Activated CD4-positive, alpha-beta T cell treated with anti-CD3 and anti-CD28 coated beads for 36 hours (primary cell): ENCODE measurements at regions not wholly inside any gene's neighbourhood (a gene's known extent, or its start where the extent isn't known, plus 50 kb on each side); places are given as distances from the start of the nearest gene placed in this dataset.

Experiments
- ATAC-seq: fragments of 200-7000 bp; cut with Tn5 transposase; one replicate; pipeline ENCODE4 v1.10.0; 2021; ENCODE audit warnings: mild to moderate bottlenecking, moderate library complexity
- CTCF ChIA-PET: fragments of 350-600 bp; sonication (Branson Sonifier 250); formaldehyde crosslinking; loops from one replicate; lab custom pipeline; 2021; ENCODE audit warnings: antibody characterized with exemption; lab: Charles Lee
- POLR2A ChIA-PET: fragments of 350-600 bp; sonication (Branson Sonifier 250); formaldehyde crosslinking; loops from one replicate; lab custom pipeline; 2021; ENCODE audit warnings: antibody characterized with exemption, inconsistent platforms; lab: Charles Lee
- DNase-seq: peaks from one replicate; pipeline ENCODE4 v3.0.0-alpha.2; 2020
- H3K27ac Mint-ChIP-seq: one replicate; pipeline ENCODE4 v1.8.0; 2021; ENCODE audit warnings: mixed read lengths
- H3K27me3 Mint-ChIP-seq: one replicate; pipeline ENCODE4 v1.8.0; 2021; ENCODE audit warnings: mixed read lengths
- H3K36me3 Mint-ChIP-seq: one replicate; pipeline ENCODE4 v1.8.0; 2021; ENCODE audit warnings: low read depth, mixed read lengths
- H3K4me1 Mint-ChIP-seq: one replicate; pipeline ENCODE4 v1.8.0; 2021; ENCODE audit warnings: mixed read lengths
- H3K4me3 Mint-ChIP-seq: one replicate; pipeline ENCODE4 v1.8.0; 2021; ENCODE audit warnings: mild to moderate bottlenecking, moderate library complexity, mixed read lengths
- H3K9me3 Mint-ChIP-seq: one replicate; pipeline ENCODE4 v1.8.0; 2021; ENCODE audit warnings: low read depth, mixed read lengths
- intact Hi-C, 2 experiments: fragments of 100-400 bp; cut with DNase I in 1 of 2; cut with micrococcal nuclease in 1 of 2; formaldehyde crosslinking; loops; one replicate each; pipeline versions ENCODE4 v1.14.2 to v1.15.1; 2022 to 2024; cut with DNase I, micrococcal nuclease

DNA sequence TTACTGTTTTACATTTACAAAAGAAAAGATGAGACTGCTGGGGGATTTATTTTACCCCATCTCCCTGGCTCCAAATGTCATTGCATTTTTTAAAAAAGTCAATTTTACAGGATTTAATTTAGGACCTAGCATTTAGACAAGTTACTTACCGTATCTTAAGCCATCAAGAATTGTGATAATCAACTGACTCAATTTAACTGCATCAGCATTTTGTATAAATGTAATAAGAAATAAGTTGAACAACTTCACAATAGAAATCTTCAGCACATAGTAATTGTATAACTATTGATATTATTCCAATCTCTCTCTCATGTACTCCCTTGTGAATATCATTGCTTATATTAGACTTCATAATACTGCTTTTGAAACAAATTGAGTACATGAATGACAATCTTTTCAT lies 907.5 kb upstream of the SLC10A2 start:
- Mint-ChIP-seq H3K4me3 (no peak overlapping the region), H3K36me3 (no peaks in the 10 kb centered on the region), H3K4me1 (no peaks in the 10 kb centered on the region), H3K27me3 (no peaks in the 10 kb centered on the region), H3K9me3 (peaks cover 11% of the 10 kb centered on the region), H3K27ac (no peak overlapping the region)
- DNase-seq (no peak), ATAC-seq (no peak)
- CTCF ChIA-PET: no interaction called here
- intact Hi-C loops: no loop called here
- POLR2A ChIA-PET: no interaction called here

DNA sequence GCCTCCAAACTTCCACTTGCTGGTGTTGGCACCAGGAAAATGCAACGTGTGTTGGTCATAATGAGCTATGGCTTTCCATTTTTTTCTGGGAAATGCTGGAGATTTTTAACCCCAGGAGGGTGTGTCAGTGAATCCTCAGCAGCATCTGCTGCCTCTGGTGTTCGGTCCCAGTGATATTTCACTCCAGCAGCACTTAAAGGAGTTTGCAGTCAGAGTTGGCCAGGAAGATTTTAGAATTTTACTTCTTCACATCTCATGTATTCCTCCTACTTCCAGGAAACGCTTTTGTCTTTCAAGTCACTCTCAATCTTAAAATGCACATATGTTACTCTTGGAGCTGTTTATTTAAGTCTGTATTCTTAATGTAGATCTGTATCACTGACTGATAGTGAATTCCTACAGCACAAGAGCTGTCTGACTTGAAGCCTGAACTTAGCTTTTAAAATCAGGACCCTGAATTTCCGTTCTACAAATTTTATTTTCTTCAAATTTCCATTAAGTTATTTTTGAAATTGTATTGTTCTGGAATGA lies 903.4 kb upstream of the SLC10A2 start:
- intact Hi-C loops: no loop called here
- Mint-ChIP-seq H3K9me3 (peaks cover 5% of the 10 kb centered on the region), H3K27me3 (no peaks in the 10 kb centered on the region), H3K36me3 (no peaks in the 10 kb centered on the region), H3K27ac (no peak overlapping the region), H3K4me3 (no peak overlapping the region), H3K4me1 (no peaks in the 10 kb centered on the region)
- CTCF ChIA-PET: interaction anchor here (0.7 kb wide), 2 partner anchors 30 to 74 kb away, joined by 3 read pairs; no protein-coding TSS in a partner anchor
- POLR2A ChIA-PET: no interaction called here
- no peak for DNase-seq
- no peak for ATAC-seq

DNA sequence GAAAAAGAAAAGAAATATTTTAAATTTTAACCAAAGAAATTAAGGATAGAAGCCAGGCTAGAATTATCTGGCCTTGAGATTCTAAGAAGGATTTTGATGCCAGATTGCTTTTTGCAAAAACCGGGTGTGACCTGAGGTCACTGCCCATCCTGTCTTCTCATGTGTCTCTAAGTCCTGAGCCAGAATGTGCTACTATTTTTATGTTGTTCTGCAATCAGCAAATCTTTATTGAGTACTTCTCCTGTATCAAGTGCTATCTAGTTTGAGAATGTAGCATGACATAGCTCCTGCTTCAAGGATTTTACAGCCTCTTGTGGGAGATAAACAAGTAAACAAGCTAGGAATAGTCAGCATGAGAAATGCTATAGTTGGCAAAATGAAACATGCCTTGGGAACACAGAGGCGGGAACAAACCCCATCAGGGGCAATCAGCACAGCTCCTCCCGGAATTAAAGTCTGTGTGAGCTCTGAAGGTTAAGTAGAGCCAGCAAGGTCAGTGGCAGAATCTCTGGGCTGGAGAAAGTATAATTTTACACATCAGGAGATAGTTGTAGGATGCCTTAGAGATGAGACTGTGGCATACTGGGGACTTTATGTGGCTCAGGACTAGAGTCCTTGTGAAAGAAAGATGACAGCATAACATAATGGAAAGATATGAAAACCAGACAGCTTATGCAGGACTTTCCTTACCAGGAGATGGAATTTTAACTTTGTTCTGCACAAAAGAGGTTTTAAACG lies 899.5 kb upstream of the SLC10A2 start:
- H3K27me3 Mint-ChIP-seq: no peaks in the 10 kb centered on the region
- no peak overlapping the region for H3K4me3 Mint-ChIP-seq
- POLR2A ChIA-PET: no interaction called here
- DNase-seq (no peak), ATAC-seq (no peak)
- peaks cover 10% of the 10 kb centered on the region for H3K9me3 Mint-ChIP-seq
- H3K36me3 Mint-ChIP-seq: no peaks in the 10 kb centered on the region
- CTCF ChIA-PET: no interaction called here
- no peaks in the 10 kb centered on the region for H3K4me1 Mint-ChIP-seq
- intact Hi-C loops: no loop called here
- H3K27ac Mint-ChIP-seq: no peak overlapping the region

DNA sequence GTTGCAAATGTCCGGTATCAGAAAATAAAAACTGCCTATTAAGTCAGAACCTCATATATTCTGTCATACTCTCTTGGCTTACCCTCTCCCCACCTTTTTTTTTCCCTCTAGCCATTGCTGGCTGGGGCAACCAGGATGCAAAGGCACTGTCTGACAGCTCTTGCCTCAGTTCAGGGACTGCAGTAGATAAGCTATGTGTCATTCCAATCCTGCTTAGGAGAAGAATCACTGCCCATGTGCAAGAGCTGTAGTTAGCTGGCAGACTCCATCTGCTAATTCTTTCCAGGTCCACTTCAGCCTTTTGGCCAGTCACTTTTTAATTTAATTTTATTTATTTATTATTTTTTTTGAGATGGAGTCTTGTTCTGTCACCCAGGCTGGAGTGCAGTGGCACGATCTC lies 895.6 kb upstream of the SLC10A2 start:
- CTCF ChIA-PET: no interaction called here
- no peaks in the 10 kb centered on the region for H3K36me3 Mint-ChIP-seq
- POLR2A ChIA-PET: no interaction called here
- no peak overlapping the region for H3K4me3 Mint-ChIP-seq
- ATAC-seq (no peak), DNase-seq (no peak)
- intact Hi-C loops: no loop called here
- peaks cover 10% of the 10 kb centered on the region for H3K9me3 Mint-ChIP-seq
- no peaks in the 10 kb centered on the region for H3K27me3 Mint-ChIP-seq
- no peak overlapping the region for H3K27ac Mint-ChIP-seq
- H3K4me1 Mint-ChIP-seq: no peaks in the 10 kb centered on the region

DNA sequence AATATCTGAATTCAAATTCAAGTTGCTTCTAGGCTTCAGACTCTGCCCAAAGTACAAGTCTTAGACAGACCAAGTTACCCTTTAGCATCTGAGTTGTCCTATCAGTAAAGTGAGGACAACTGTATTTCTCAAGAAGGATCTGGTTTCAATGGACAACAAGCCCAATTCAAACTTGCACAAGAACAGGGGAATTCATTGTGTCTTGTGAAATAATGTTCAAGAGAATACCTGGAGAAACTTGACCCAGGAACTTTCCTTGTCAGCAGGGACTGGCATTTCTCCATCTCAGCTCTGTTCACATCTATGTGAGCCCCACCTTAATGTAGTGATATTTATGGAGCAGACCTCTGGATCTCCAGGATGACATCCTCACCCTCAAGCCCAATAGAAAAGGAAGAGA lies 894.9 kb upstream of the SLC10A2 start:
- POLR2A ChIA-PET: no interaction called here
- Mint-ChIP-seq H3K27me3 (no peaks in the 10 kb centered on the region), H3K4me1 (no peaks in the 10 kb centered on the region), H3K4me3 (no peak overlapping the region), H3K36me3 (no peaks in the 10 kb centered on the region), H3K27ac (no peak overlapping the region), H3K9me3 (peaks cover 10% of the 10 kb centered on the region)
- intact Hi-C loops: no loop called here
- CTCF ChIA-PET: no interaction called here
- no peak for ATAC-seq
- DNase-seq: no peak

DNA sequence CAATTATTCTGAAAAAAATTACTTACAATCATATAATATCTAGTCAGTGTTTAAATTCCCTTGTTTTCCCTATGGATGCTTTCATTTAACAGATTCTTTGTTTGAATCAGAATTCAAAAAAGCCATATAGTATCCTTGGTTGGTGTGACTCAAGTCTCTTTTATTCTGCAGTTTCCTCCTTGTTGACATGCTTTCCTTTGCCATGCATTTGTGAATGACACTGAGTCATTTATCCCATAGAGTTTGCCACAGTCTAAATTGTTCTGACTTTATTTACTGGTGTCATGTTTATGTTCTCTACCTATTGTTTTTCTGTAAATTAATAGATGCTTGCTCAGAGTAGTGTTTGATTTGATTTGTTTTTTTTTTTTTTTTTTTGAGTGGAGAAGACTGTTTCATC lies 893.8 kb upstream of the SLC10A2 start:
- H3K36me3 Mint-ChIP-seq: no peaks in the 10 kb centered on the region
- H3K27me3 Mint-ChIP-seq: no peaks in the 10 kb centered on the region
- intact Hi-C loops: no loop called here
- H3K4me1 Mint-ChIP-seq: no peaks in the 10 kb centered on the region
- ATAC-seq (no peak), DNase-seq (no peak)
- POLR2A ChIA-PET: no interaction called here
- peaks cover 12% of the 10 kb centered on the region for H3K9me3 Mint-ChIP-seq
- no peak overlapping the region for H3K27ac Mint-ChIP-seq
- CTCF ChIA-PET: no interaction called here
- H3K4me3 Mint-ChIP-seq: no peak overlapping the region

DNA sequence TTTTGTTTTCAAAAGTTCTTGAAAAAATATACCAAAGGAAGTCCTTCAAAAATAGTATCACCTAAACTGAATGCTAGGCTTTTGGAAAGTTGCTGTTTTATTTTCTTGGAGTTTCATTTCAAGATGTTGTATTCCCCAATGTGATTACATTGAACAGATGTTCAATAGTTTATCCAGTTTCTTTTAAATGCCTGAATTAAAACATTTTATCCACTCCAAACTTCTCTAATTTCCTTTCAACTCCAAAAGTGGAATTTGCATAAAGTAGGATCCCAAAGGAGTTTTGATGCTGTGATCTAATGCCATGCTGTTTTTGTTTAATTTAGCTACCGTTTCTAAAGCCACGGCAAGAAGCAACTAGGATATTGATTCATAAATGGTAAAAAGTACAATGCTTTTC lies 892.5 kb upstream of the SLC10A2 start:
- no peak for ATAC-seq
- ChIA-PET CTCF (no interaction called here), POLR2A (no interaction called here)
- Mint-ChIP-seq H3K27ac (no peak overlapping the region), H3K4me1 (no peaks in the 10 kb centered on the region), H3K27me3 (no peaks in the 10 kb centered on the region), H3K4me3 (no peak overlapping the region), H3K9me3 (peaks cover 9% of the 10 kb centered on the region), H3K36me3 (no peaks in the 10 kb centered on the region)
- no peak for DNase-seq
- intact Hi-C loops: no loop called here

DNA sequence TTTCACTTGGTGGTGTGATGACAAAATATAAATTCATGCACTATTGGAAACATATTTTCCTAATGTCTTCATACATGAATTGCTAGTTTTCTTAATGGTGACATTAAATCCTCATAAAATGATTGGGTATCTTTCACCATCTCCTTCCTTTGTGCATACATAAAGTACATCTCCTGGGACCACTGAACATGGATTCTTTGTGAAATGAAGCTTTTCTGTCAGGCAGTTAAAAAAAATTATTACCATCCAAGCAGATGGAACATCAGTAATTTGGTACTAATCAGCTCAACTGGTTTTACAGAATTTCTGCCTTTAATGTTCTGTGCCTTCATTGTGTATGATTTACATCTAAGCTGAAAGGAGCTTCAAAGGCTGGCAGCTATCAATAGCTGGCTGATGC lies 891.7 kb upstream of the SLC10A2 start:
- Mint-ChIP-seq H3K27ac (no peak overlapping the region), H3K4me3 (no peak overlapping the region), H3K36me3 (no peaks in the 10 kb centered on the region), H3K27me3 (no peaks in the 10 kb centered on the region), H3K9me3 (peaks cover 9% of the 10 kb centered on the region), H3K4me1 (no peaks in the 10 kb centered on the region)
- ChIA-PET CTCF (no interaction called here), POLR2A (no interaction called here)
- ATAC-seq (no peak), DNase-seq (no peak)
- intact Hi-C loops: no loop called here

DNA sequence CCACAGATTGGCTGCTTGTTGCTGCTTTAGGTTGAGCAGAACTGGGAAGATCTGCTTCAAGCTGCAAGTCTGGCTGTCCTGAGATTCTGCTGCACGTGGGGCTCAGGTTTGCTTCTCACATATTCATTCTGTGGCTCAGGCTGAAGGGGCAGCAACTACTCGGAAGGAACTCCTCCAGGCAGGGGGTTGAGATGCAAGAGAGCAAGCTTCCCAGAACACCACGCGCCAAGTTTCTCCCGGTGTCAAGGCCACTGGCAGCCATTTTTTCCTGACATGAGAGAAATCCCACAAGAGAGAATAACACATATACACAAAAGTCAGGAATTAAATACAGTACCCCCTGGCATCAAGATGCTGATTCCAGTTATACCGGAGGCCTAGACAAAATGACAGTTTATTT lies 887.6 kb upstream of the SLC10A2 start:
- POLR2A ChIA-PET: no interaction called here
- intact Hi-C loops: no loop called here

DNA sequence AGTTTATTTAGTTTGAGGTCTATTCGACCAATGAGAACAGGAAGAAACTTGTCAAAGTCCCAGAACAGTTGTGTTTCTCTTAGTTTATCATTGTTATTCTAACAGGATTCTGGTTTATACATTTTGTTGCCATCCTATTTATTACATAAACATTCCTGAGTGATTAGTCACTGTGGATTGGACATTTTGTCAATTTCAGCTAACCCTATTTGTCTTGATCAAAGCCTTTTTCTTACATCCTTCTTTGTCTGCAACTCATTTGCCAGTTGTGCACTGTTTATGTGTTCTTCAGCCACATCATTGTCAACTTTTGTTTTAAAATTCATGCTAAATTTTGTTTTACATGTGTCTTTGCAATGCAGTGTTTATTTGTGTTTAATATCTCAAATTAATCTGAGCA lies 886.0 kb upstream of the SLC10A2 start:
- CTCF ChIA-PET: no interaction called here
- no peak for DNase-seq
- POLR2A ChIA-PET: no interaction called here
- H3K4me3 Mint-ChIP-seq: no peak overlapping the region
- H3K4me1 Mint-ChIP-seq: no peaks in the 10 kb centered on the region
- H3K27ac Mint-ChIP-seq: no peak overlapping the region
- H3K36me3 Mint-ChIP-seq: no peaks in the 10 kb centered on the region
- ATAC-seq: no peak
- no peaks in the 10 kb centered on the region for H3K27me3 Mint-ChIP-seq
- intact Hi-C loops: no loop called here
- peaks cover 7% of the 10 kb centered on the region for H3K9me3 Mint-ChIP-seq

More for the DNA sequence above, 887.6 kb upstream of the SLC10A2 start:
- Mint-ChIP-seq H3K27ac (no peak overlapping the region), H3K4me3 (no peak overlapping the region), H3K27me3 (no peaks in the 10 kb centered on the region), H3K4me1 (no peaks in the 10 kb centered on the region), H3K36me3 (no peaks in the 10 kb centered on the region), H3K9me3 (peaks cover 5% of the 10 kb centered on the region)
- CTCF ChIA-PET: no interaction called here
- DNase-seq (no peak), ATAC-seq (no peak)

DNA sequence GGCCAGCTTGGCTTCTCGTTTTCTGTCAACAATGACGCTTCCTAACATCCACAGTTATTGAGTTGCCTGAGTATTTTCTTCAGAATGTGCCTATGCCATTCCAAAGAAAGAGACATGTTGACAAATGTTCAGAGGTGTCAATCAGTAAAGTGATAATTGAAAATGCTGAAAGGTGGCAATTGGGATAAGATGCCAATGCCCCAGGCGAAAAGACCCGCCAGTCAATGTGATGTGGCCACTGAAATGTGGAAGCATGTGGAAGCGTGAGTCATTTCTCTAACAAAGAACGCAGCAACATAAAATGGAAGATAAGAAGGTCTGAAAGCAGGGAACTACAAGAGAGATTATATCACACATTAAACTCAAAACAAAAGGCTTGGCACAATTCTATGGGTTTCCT lies 882.2 kb upstream of the SLC10A2 start:
- no peaks in the 10 kb centered on the region for H3K36me3 Mint-ChIP-seq
- H3K9me3 Mint-ChIP-seq: peaks cover 2% of the 10 kb centered on the region
- CTCF ChIA-PET: no interaction called here
- H3K4me1 Mint-ChIP-seq: no peaks in the 10 kb centered on the region
- H3K4me3 Mint-ChIP-seq: no peak overlapping the region
- POLR2A ChIA-PET: no interaction called here
- H3K27ac Mint-ChIP-seq: no peak overlapping the region
- DNase-seq (no peak), ATAC-seq (no peak)
- no peaks in the 10 kb centered on the region for H3K27me3 Mint-ChIP-seq
- intact Hi-C loops: no loop called here

DNA sequence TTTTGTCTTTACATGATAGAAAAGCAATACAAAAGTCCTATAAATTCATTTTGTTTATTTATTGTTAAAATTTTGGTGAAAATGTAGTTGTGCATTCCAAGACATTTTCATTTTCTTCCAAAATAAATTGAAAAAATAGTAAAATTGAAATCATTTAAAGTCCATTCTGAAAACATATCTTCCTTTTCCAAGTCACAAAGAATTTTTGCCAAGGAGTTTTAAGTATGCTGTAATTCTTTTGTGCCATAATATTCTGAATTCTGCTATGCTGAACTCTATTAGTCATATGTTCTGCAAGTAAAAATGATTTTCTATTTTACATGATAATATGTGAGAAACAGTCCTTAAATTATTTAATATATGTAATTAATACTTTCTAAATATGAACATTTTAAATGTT lies 879.6 kb upstream of the SLC10A2 start:
- H3K27ac Mint-ChIP-seq: no peak overlapping the region

More for the DNA sequence above, 879.6 kb upstream of the SLC10A2 start:
- ChIA-PET CTCF (no interaction called here), POLR2A (no interaction called here)
- Mint-ChIP-seq H3K27me3 (no peaks in the 10 kb centered on the region), H3K9me3 (peaks cover 4% of the 10 kb centered on the region), H3K4me3 (no peak overlapping the region), H3K36me3 (no peaks in the 10 kb centered on the region), H3K4me1 (no peaks in the 10 kb centered on the region)
- intact Hi-C loops: no loop called here
- DNase-seq: no peak
- no peak for ATAC-seq
